ENCODE measurements at regions not wholly inside any gene's neighbourhood (a gene's known extent, or its start where the extent isn't known, plus 50 kb on each side); places are given as distances from the start of the nearest gene placed in this dataset.

DNA sequence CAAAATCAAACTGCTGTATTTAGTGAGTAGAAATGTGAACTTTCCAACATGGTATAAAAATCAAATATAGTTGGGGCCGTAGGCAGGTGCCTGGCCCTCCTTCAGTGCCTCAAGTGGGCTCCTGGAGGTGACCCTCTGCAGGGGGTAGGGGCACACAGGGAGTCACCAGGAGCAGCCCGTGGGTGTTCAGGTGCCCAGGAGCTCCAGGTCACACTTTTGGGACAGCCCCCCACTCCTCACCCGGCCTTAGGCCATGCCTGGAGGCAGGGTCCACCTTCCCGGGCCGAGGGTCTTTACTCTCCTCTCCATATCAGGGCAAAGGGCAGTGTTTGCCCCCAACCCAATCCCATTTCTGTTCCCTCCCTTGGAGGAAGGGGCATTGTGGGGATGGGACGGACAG, 108.0 kb upstream of the MTAP start:
- no peak overlapping the region for H3K27ac ChIP-seq
- no peak for TF ChIP-seq CTCF (conservative IDR thresholded peaks at IDR 0.05)

DNA sequence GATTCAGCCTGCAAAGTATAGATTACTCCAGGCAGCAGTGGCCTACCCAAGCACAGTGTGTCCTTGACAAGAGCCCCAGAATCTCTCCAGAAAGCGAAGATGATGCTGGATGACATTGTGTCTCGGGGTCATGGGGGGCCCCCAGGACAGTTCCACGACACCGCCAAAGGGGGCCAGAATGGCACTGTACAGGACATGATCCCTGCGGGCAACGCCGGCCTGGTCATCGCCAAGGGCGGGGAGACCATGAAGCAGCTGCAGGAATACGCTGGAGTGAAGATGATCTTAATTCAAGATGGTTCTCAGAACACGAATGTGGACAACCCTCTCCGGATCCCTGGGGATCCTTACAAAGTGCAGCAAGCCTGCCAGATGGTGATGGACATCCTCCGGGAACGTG, 107.0 kb upstream of the MTAP start:
- TF ChIP-seq CTCF (conservative IDR thresholded peaks at IDR 0.05) (no peak), ZFX (IDR thresholded peaks at IDR 0.05) (no peak)
- no peak overlapping the region for H3K27ac ChIP-seq

DNA sequence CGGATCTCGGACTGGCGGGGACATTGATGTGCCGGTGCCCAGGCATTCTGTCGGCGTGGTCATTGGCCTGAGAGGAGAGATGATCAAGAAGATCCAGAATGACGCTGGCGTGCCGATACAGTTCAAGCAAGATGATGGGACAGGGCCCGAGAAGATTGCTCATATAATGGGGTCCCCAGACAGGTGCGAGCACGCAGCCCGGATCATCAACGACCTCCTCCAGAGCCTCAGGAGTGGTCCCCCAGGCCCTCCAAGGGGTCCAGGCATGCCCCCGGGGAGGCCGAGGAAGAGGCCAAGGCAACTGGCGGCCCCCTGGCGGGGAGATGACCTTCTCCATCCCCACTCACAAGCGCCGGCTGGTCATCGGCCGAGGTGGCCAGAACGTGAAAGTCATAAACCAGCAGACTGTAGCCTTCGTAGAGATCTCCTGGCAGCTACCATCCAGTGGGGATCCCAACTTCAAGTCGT, 106.5 kb upstream of the MTAP start:
- no peak for TF ChIP-seq CTCF (conservative IDR thresholded peaks at IDR 0.05)
- no peak for TF ChIP-seq ZFX (IDR thresholded peaks at IDR 0.05)
- no peak overlapping the region for H3K27ac ChIP-seq

GRCh38 chr9:21696411-21696871, 106.0 kb upstream of the MTAP start:
- no peak overlapping the region for H3K27ac ChIP-seq

GRCh38 chr9:21708260-21708711, 94.2 kb upstream of the MTAP start:
- no peak overlapping the region for H3K27ac ChIP-seq
- TF ChIP-seq CTCF (conservative IDR thresholded peaks at IDR 0.05), result no peak
- TF ChIP-seq ZFX (IDR thresholded peaks at IDR 0.05), result no peak

More at GRCh38 chr9:21696411-21696871, 106.0 kb upstream of the MTAP start:
- TF ChIP-seq CTCF (conservative IDR thresholded peaks at IDR 0.05) (no peak), ZFX (IDR thresholded peaks at IDR 0.05) (no peak)

GRCh38 chr9:21708856-21709255, 93.6 kb upstream of the MTAP start:
- no peak for TF ChIP-seq ZFX (IDR thresholded peaks at IDR 0.05)
- TF ChIP-seq CTCF (conservative IDR thresholded peaks at IDR 0.05), result no peak
- H3K27ac ChIP-seq, result no peak overlapping the region

DNA sequence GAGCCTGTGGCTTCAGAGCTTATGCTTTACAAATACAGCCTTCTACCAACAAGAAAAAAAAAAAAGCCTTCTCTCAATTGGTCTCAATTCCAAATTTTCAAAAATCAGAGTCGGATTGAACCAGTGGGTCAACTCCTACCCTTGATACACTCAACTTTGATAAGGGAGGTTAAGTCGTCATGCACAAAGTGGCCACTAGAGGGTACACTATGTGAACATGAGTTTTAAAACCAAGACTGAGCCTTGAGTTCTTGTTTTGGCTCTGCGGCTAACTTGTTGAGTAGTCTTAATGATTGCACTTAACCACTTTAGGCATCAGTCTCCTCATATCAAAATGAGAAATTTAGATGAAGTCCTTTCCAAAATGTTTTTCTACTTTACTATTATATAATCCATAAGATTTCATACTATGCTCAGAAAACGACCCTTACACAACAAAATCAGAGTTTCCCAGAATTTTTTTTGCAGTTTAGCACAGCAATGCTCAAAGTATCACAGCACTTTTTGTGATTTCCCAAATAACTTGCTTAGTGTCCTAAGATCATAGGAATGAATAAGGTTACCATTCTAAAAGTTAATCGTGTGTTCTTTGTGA, 92.9 kb upstream of the MTAP start:
- no peak overlapping the region for H3K27ac ChIP-seq
- TF ChIP-seq ZFX (IDR thresholded peaks at IDR 0.05) (no peak), CTCF (conservative IDR thresholded peaks at IDR 0.05) (peak; percentile 89)
